HCT116 (cell line): ENCODE measurements at regions not wholly inside any gene's neighbourhood (a gene's known extent, or its start where the extent isn't known, plus 50 kb on each side); places are given as distances from the start of the nearest gene placed in this dataset.

Source experiments
- ATAC-seq: fragments of 200-7000 bp; cut with Tn5 transposase; 2 replicates; pipeline ENCODE4 v1.9.1; 2020; ENCODE audit warnings: mild to moderate bottlenecking, moderate library complexity
- BruUV-seq: library from RNA; stranded (reverse); fragments of 400-500 nt; replicated peaks from 2 replicates; lab custom pipeline; 2021; lab: Mats Ljungman, UMichigan
- CTCF ChIA-PET: fragments of 300-600 bp; sonication (Branson Sonifier 250); formaldehyde crosslinking; loops from one replicate; lab custom pipeline; 2021; ENCODE audit warnings: antibody characterized with exemption; lab: Charles Lee
- POLR2A ChIA-PET: fragments of 300-600, 350-600 bp; sonication (Branson Sonifier 250); formaldehyde crosslinking; loops from one replicate; lab custom pipeline; 2021; ENCODE audit warnings: antibody characterized with exemption; lab: Charles Lee
- RAD21 ChIA-PET, 2 experiments: fragments of 300-600 bp; sonication (Branson Sonifier 250); formaldehyde crosslinking; loops; one replicate each; lab custom pipeline; 2023; ENCODE audit warnings: low total read pairs in 2 of 2; ENCODE audit not compliant: uncharacterized antibody in 2 of 2, unreplicated experiment in 2 of 2, low non-redundant PET in 1 of 2; lab: Charles Lee
- DNase-seq: peaks from one replicate; pipeline ENCODE4 v3.0.0-alpha.2; 2010; ENCODE audit warnings: low read depth, low spot score
- H2AFZ ChIP-seq: fragments of 200-600 bp; shearing (Covaris generic), sonication (generic); 2 replicates; pipeline ENCODE4 v1.6.1; 2017; ENCODE audit warnings: low read depth, mixed run types, mixed read lengths, antibody characterized with exemption, low read length; ENCODE audit not compliant: poor library complexity, severe bottlenecking
- H3K27ac ChIP-seq: 2 replicates; pipeline ENCODE4 v1.5.1; 2012; ENCODE audit warnings: low read depth, low read length
- H3K27me3 ChIP-seq: fragments of 200-600 bp; sonication (generic); 2 replicates; pipeline ENCODE4 v1.6.1; 2016; ENCODE audit warnings: mixed run types, low read length, mixed read lengths; ENCODE audit not compliant: insufficient read depth
- H3K36me3 ChIP-seq, 2 experiments: fragments of 200-500 bp in 1 of 2; fragments of 200-600 bp in 1 of 2; sonication (Bioruptor generic) in 1 of 2; sonication (generic) in 1 of 2; 2 replicates each; pipeline versions ENCODE4 v1.5.1 to v1.6.1; 2014 to 2016; ENCODE audit warnings: low read length in 2 of 2, inconsistent platforms in 1 of 2, mixed read lengths in 1 of 2, mixed run types in 1 of 2; ENCODE audit not compliant: insufficient read depth in 2 of 2, control insufficient read depth in 1 of 2
- H3K4me1 ChIP-seq, 2 experiments: fragments of 200-600 bp in 1 of 2; sonication (generic) in 1 of 2; 2 replicates each; pipeline versions ENCODE4 v1.5.1 to v1.6.1; 2012 to 2017; ENCODE audit warnings: low read length in 2 of 2, inconsistent platforms in 1 of 2, mild to moderate bottlenecking in 1 of 2, mixed read lengths in 1 of 2, mixed run types in 1 of 2, moderate library complexity in 1 of 2; ENCODE audit not compliant: insufficient read depth in 2 of 2, control insufficient read depth in 1 of 2
- H3K4me2 ChIP-seq: fragments of 200-600 bp; sonication (generic); 2 replicates; pipeline ENCODE4 v1.6.1; 2017; ENCODE audit warnings: mixed run types, low read length, mixed read lengths
- H3K4me3 ChIP-seq, 2 experiments: fragments of 200-600 bp in 1 of 2; sonication (generic) in 1 of 2; replicated peaks in 1 of 2; 2 replicates each; pipeline ENCODE4 v1.5.1; 2011 to 2016; ENCODE audit warnings: low read length in 2 of 2, control low read depth in 1 of 2, low read depth in 1 of 2, mild to moderate bottlenecking in 1 of 2, mixed read lengths in 1 of 2, mixed run types in 1 of 2
- H3K79me2 ChIP-seq: fragments of 200-600 bp; sonication (generic); 2 replicates; pipeline ENCODE4 v1.6.1; 2017; ENCODE audit warnings: mild to moderate bottlenecking, mixed run types, low read length, moderate library complexity, mixed read lengths; ENCODE audit not compliant: insufficient read depth
- H3K9ac ChIP-seq: fragments of 200-600 bp; sonication (generic); 2 replicates; pipeline ENCODE4 v1.6.1; 2016; ENCODE audit warnings: low read length, mixed read lengths
- H3K9me2 ChIP-seq: fragments of 200-600 bp; sonication (generic), shearing (Covaris generic); 2 replicates; pipeline ENCODE4 v1.6.1; 2017; ENCODE audit warnings: mixed run types, mild to moderate bottlenecking, moderate library complexity; ENCODE audit not compliant: insufficient read depth
- H3K9me3 ChIP-seq, 2 experiments: fragments of 200-500 bp in 1 of 2; fragments of 200-600 bp in 1 of 2; sonication (Bioruptor generic) in 1 of 2; sonication (generic) in 1 of 2; 2 replicates each; pipeline ENCODE4 v1.6.1; 2014 to 2017; ENCODE audit warnings: low read length in 2 of 2, mixed read lengths in 2 of 2, inconsistent platforms in 1 of 2, low read depth in 1 of 2, mild to moderate bottlenecking in 1 of 2, mixed run types in 1 of 2, moderate library complexity in 1 of 2; ENCODE audit not compliant: control insufficient read depth in 1 of 2, insufficient read depth in 1 of 2
- H4K20me1 ChIP-seq: fragments of 200-600 bp; sonication (generic), shearing (Covaris generic); 2 replicates; pipeline ENCODE4 v1.6.1; 2017; ENCODE audit warnings: mixed run types, mild to moderate bottlenecking, moderate library complexity; ENCODE audit not compliant: insufficient read depth
- CBX3 ChIP-seq: IDR thresholded peaks from 2 replicates; pipeline ENCODE4 v1.6.1; 2012; ENCODE audit warnings: low read depth
- EGR1 ChIP-seq: IDR thresholded peaks from 2 replicates; pipeline ENCODE4 v1.6.1; 2012; ENCODE audit warnings: low read depth
- ELF1 ChIP-seq: IDR thresholded peaks from 2 replicates; pipeline ENCODE4 v1.6.1; 2012; ENCODE audit warnings: low read depth, borderline replicate concordance
- EZH2 ChIP-seq: fragments of 200-600 bp; sonication (generic); IDR thresholded peaks from 2 replicates; pipeline ENCODE4 v1.6.1; 2017; ENCODE audit warnings: antibody characterized with exemption, mixed run types
- EZH2phosphoT487 ChIP-seq: fragments of 200-600 bp; IDR thresholded peaks from 2 replicates; pipeline ENCODE4 v1.6.1; 2018; ENCODE audit warnings: antibody characterized with exemption, borderline replicate concordance
- JUND ChIP-seq: IDR thresholded peaks from 2 replicates; pipeline ENCODE4 v1.6.1; 2012
- POLR2A ChIP-seq: IDR thresholded peaks from 2 replicates; pipeline ENCODE4 v1.7.0; 2011; ENCODE audit warnings: borderline replicate concordance; ENCODE audit not compliant: insufficient read depth, insufficient read length; ENCODE audit errors: extremely low read depth
- RAD21 ChIP-seq: IDR thresholded peaks from 2 replicates; pipeline ENCODE4 v1.6.1; 2012; ENCODE audit warnings: low read depth, mild to moderate bottlenecking
- SIN3A ChIP-seq: IDR thresholded peaks from 2 replicates; pipeline ENCODE4 v1.6.1; 2012; ENCODE audit warnings: low read depth
- SRF ChIP-seq: IDR thresholded peaks from 2 replicates; pipeline ENCODE4 v1.6.1; 2012; ENCODE audit warnings: low read depth
- TCF7L2 ChIP-seq: IDR thresholded peaks from 2 replicates; pipeline ENCODE4 v1.7.0; 2011; ENCODE audit warnings: borderline replicate concordance, inconsistent platforms; ENCODE audit not compliant: insufficient read depth, insufficient read length; ENCODE audit errors: extremely low read depth
- YY1 ChIP-seq: IDR thresholded peaks from 2 replicates; pipeline ENCODE4 v1.6.1; 2011; ENCODE audit warnings: low read length, low read depth, moderate library complexity, mild to moderate bottlenecking; ENCODE audit not compliant: insufficient replicate concordance; ENCODE audit errors: extremely low read depth
- ZFX ChIP-seq: fragments of 450-650 bp; IDR thresholded peaks from 2 replicates; pipeline ENCODE4 v1.6.1; 2017
- intact Hi-C: fragments of 100-400 bp; cut with micrococcal nuclease; formaldehyde crosslinking; loops from 2 replicates; pipeline ENCODE4 v1.10.0; 2022
- TF ChIP-seq, protein P1 (sequence below): IDR thresholded peaks from 2 replicates; pipeline ENCODE4 v1.6.1; 2012; ENCODE audit warnings: low read depth
- TF ChIP-seq, protein P2 (sequence below): IDR thresholded peaks from 2 replicates; pipeline ENCODE4 v1.6.1; 2012

DNA sequence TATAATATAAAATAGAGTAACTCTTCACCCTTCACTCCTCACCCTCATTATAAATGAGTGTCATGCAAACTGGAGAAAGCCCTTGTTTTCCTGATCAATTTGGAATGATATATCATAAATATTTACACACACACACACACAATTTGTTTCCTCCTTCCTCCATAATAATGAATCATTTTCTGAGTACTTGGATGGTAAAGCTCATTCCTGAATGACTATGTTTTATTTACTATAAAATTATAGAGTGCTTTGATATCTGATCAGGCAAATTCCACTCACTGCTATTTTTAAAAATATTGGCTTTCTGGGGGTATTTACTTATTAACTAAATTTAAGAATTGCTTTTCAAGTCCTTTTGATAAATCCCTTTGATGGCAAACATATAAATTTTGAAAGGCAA, 1125.5 kb upstream of the CNTNAP5 start (continued):
- no peak for TF ChIP-seq TCF7L2

DNA sequence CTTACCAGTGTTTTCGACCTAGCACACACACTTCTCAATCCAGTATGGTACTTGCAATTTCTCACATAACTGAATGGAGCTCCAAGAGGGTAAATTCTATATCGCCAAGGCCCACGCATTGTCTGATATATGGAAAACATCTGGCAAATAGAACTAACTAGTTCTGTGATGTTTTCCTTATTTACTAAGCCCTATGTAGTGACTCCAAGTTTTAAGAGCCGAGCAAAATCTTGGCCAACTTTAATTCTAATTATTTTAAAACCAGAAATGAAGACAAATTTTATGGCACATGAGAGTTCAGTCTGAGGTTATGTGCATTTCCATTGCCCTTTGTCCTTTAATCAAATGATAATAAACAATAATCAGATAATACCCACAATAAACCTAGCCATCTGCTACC, 1119.7 kb upstream of the CNTNAP5 start:
- TF ChIP-seq YY1, result no peak
- no peak for TF ChIP-seq SIN3A
- TF ChIP-seq RAD21, result no peak
- TF ChIP-seq SRF, result no peak
- no peak for TF ChIP-seq EGR1
- no peak for TF ChIP-seq EZH2phosphoT487
- TF ChIP-seq, protein P1, sequence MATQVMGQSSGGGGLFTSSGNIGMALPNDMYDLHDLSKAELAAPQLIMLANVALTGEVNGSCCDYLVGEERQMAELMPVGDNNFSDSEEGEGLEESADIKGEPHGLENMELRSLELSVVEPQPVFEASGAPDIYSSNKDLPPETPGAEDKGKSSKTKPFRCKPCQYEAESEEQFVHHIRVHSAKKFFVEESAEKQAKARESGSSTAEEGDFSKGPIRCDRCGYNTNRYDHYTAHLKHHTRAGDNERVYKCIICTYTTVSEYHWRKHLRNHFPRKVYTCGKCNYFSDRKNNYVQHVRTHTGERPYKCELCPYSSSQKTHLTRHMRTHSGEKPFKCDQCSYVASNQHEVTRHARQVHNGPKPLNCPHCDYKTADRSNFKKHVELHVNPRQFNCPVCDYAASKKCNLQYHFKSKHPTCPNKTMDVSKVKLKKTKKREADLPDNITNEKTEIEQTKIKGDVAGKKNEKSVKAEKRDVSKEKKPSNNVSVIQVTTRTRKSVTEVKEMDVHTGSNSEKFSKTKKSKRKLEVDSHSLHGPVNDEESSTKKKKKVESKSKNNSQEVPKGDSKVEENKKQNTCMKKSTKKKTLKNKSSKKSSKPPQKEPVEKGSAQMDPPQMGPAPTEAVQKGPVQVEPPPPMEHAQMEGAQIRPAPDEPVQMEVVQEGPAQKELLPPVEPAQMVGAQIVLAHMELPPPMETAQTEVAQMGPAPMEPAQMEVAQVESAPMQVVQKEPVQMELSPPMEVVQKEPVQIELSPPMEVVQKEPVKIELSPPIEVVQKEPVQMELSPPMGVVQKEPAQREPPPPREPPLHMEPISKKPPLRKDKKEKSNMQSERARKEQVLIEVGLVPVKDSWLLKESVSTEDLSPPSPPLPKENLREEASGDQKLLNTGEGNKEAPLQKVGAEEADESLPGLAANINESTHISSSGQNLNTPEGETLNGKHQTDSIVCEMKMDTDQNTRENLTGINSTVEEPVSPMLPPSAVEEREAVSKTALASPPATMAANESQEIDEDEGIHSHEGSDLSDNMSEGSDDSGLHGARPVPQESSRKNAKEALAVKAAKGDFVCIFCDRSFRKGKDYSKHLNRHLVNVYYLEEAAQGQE, result no peak
- no peak for TF ChIP-seq ELF1
- no peak for TF ChIP-seq CBX3
- TF ChIP-seq EZH2, result no peak
- no peak for TF ChIP-seq JUND
- no peak for TF ChIP-seq ZFX
- TF ChIP-seq POLR2A, result no peak
- TF ChIP-seq, protein P2, sequence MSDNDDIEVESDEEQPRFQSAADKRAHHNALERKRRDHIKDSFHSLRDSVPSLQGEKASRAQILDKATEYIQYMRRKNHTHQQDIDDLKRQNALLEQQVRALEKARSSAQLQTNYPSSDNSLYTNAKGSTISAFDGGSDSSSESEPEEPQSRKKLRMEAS, result no peak
- DNase-seq, result no peak
- BruUV-seq, result no TSS peak
- Histone ChIP-seq H3K9me2 (no peaks in the 10 kb centered on the region), H3K36me3 (no peaks in the 10 kb centered on the region), H3K4me2 (no peak overlapping the region), H3K9me3 (peaks cover 3 to 20% of the 10 kb centered on the region in 2 experiments; a peak in 2 of 4 replicates), H3K79me2 (no peaks in the 10 kb centered on the region), H3K4me3 (no peak overlapping the region), H2AFZ (no peak overlapping the region), H3K27ac (no peak overlapping the region), H3K9ac (no peak overlapping the region), H3K27me3 (no peaks in the 10 kb centered on the region), H3K4me1 (no peaks in the 10 kb centered on the region), H4K20me1 (no peaks in the 10 kb centered on the region)
- ChIA-PET RAD21 (no interaction called here), POLR2A (no interaction called here), CTCF (no interaction called here)
- ATAC-seq, result no peak
- intact Hi-C loops, result no loop called here
